OCI-LY3 (cell line): ENCODE measurements at regions not wholly inside any gene's neighbourhood (a gene's known extent, or its start where the extent isn't known, plus 50 kb on each side); places are given as distances from the start of the nearest gene placed in this dataset.

Experiments
- H2AFZ ChIP-seq: fragments of 200-600, 300-600 bp; shearing (Covaris generic); 2 replicates; pipeline ENCODE4 v1.6.0; 2014; ENCODE audit warnings: antibody characterized with exemption, low read depth, low read length
- H3K27ac ChIP-seq: fragments of 200-600, 300-600 bp; sonication (generic); 2 replicates; pipeline ENCODE4 v1.5.1; 2014; ENCODE audit warnings: mild to moderate bottlenecking, low read length, moderate library complexity, mixed read lengths
- H3K27me3 ChIP-seq: fragments of 200-600, 300-600 bp; sonication (generic); 2 replicates; pipeline ENCODE4 v1.6.1; 2014; ENCODE audit warnings: low read depth, low read length, mixed read lengths
- H3K36me3 ChIP-seq: fragments of 200-600, 300-600 bp; sonication (generic); replicated peaks from 2 replicates; pipeline ENCODE3; 2014; ENCODE audit warnings: low read depth, low read length, mixed read lengths
- H3K4me1 ChIP-seq: fragments of 300-600, 200-600 bp; sonication (generic); 2 replicates; pipeline ENCODE4 v1.6.1; 2014; ENCODE audit warnings: low read length, mixed read lengths
- H3K4me2 ChIP-seq: fragments of 200-600, 300-600 bp; sonication (generic); 2 replicates; pipeline ENCODE4 v1.6.1; 2014; ENCODE audit warnings: low read length, mixed read lengths
- H3K4me3 ChIP-seq: fragments of 300-600, 200-600 bp; sonication (generic); 2 replicates; pipeline ENCODE4 v1.5.1; 2014; ENCODE audit warnings: antibody characterized with exemption, mild to moderate bottlenecking, low read length, moderate library complexity
- H3K79me2 ChIP-seq: fragments of 300-600, 200-600 bp; shearing (Covaris generic); 2 replicates; pipeline ENCODE4 v1.6.1; 2014; ENCODE audit warnings: mild to moderate bottlenecking, low read length, mixed read lengths
- H3K9ac ChIP-seq: fragments of 300-600, 200-600 bp; shearing (Covaris generic); 2 replicates; pipeline ENCODE4 v1.6.0; 2014; ENCODE audit warnings: mild to moderate bottlenecking, low read length, moderate library complexity
- H3K9me3 ChIP-seq: fragments of 200-600, 300-600 bp; shearing (Covaris generic); 2 replicates; pipeline ENCODE4 v1.6.1; 2014; ENCODE audit warnings: low read length, mixed read lengths; ENCODE audit not compliant: insufficient read depth
- H4K20me1 ChIP-seq: fragments of 200-600, 300-600 bp; sonication (generic); 2 replicates; pipeline ENCODE4 v1.6.1; 2016; ENCODE audit warnings: low read length, mixed read lengths; ENCODE audit not compliant: insufficient read depth
- CTCF ChIP-seq: fragments of 200-600, 300-600 bp; sonication (generic); IDR thresholded peaks from 2 replicates; pipeline ENCODE4 v1.5.1; 2014; ENCODE audit warnings: antibody characterized with exemption, low read length, low read depth
- EZH2phosphoT487 ChIP-seq: fragments of 200-600 bp; shearing (Covaris generic); IDR thresholded peaks from 2 replicates; pipeline ENCODE4 v1.6.1; 2018; ENCODE audit warnings: antibody characterized with exemption, mixed run types, low read depth

GRCh38 chr13:50668691-50669271, 174.7 kb downstream of the DLEU7 start:
- no peaks in the 10 kb centered on the region for H4K20me1 ChIP-seq
- no peaks in the 10 kb centered on the region for H3K36me3 ChIP-seq
- H3K27ac ChIP-seq, result no peak overlapping the region

GRCh38 chr13:50670272-50670671, 173.2 kb downstream of the DLEU7 start:
- no peak overlapping the region for H3K4me2 ChIP-seq
- no peak overlapping the region for H2AFZ ChIP-seq
- no peak overlapping the region for H3K27ac ChIP-seq
- no peaks in the 10 kb centered on the region for H3K36me3 ChIP-seq
- H3K79me2 ChIP-seq, result no peaks in the 10 kb centered on the region
- H3K9ac ChIP-seq, result no peak overlapping the region
- H3K4me1 ChIP-seq, result no peaks in the 10 kb centered on the region
- peaks cover 9% of the 10 kb centered on the region for H3K9me3 ChIP-seq
- no peak overlapping the region for H3K4me3 ChIP-seq
- no peaks in the 10 kb centered on the region for H3K27me3 ChIP-seq
- TF ChIP-seq CTCF, result no peak
- no peak for TF ChIP-seq EZH2phosphoT487
- no peaks in the 10 kb centered on the region for H4K20me1 ChIP-seq

More at GRCh38 chr13:50668691-50669271, 174.7 kb downstream of the DLEU7 start:
- no peak for TF ChIP-seq CTCF
- TF ChIP-seq EZH2phosphoT487, result no peak
- Histone ChIP-seq H3K9ac (no peak overlapping the region), H3K79me2 (no peaks in the 10 kb centered on the region), H3K9me3 (peaks cover 9% of the 10 kb centered on the region), H2AFZ (no peak overlapping the region), H3K27me3 (no peaks in the 10 kb centered on the region), H3K4me2 (no peak overlapping the region), H3K4me1 (no peaks in the 10 kb centered on the region), H3K4me3 (no peak overlapping the region)

- Histone ChIP-seq H3K79me2 (no peaks in the 10 kb centered on the region), H3K27ac (no peak overlapping the region), H3K4me1 (no peaks in the 10 kb centered on the region), H3K4me3 (no peak overlapping the region), H3K9ac (no peak overlapping the region), H3K27me3 (no peaks in the 10 kb centered on the region), H2AFZ (no peak overlapping the region), H3K9me3 (peaks cover 5% of the 10 kb centered on the region), H4K20me1 (no peaks in the 10 kb centered on the region), H3K4me2 (no peak overlapping the region), H3K36me3 (no peaks in the 10 kb centered on the region)
- TF ChIP-seq CTCF (no peak), EZH2phosphoT487 (no peak)
Observed at GRCh38 chr13:50670847-50671496, 172.5 kb downstream of the DLEU7 start.

- no peak overlapping the region for H2AFZ ChIP-seq
- no peaks in the 10 kb centered on the region for H3K4me1 ChIP-seq
- H3K27me3 ChIP-seq, result no peaks in the 10 kb centered on the region
- H3K9ac ChIP-seq, result no peak overlapping the region
- peaks cover under 1% of the 10 kb centered on the region; the same call in 1 of the 2 replicates for H3K9me3 ChIP-seq
- H3K4me3 ChIP-seq, result no peak overlapping the region
- TF ChIP-seq EZH2phosphoT487, result no peak
- no peak for TF ChIP-seq CTCF
- H3K36me3 ChIP-seq, result no peaks in the 10 kb centered on the region
- no peak overlapping the region for H3K27ac ChIP-seq
- H4K20me1 ChIP-seq, result no peaks in the 10 kb centered on the region
- no peaks in the 10 kb centered on the region for H3K79me2 ChIP-seq
- H3K4me2 ChIP-seq, result no peak overlapping the region
Observed at GRCh38 chr13:50671497-50671850, 172.0 kb downstream of the DLEU7 start.
